ENCODE measurements at regions not wholly inside any gene's neighbourhood (a gene's known extent, or its start where the extent isn't known, plus 50 kb on each side); places are given as distances from the start of the nearest gene placed in this dataset.

DNA sequence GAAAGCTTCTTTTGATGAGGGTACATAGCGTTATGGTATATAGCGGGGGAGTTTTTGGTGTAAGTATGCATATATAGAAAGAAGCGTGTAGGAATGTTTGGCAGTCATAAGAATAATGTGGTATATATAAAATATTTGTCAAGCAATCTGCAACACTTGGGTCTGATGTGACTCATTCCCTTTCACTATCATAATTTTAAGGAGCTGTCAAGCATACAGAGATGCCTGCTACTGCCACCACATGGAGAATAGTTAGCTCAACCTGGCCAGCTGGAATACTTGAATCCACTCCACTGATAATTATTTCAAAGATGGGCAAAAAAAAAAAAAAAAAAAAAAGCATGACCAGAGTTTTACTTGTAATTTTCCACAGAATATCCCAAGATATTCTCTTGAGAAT, 559.8 kb upstream of the REG3G start:
- H3K27ac Mint-ChIP-seq = no peak overlapping the region
- peaks cover 26% of the 10 kb centered on the region for H3K9me3 Mint-ChIP-seq
- peaks cover 3% of the 10 kb centered on the region; the same call in 1 of the 2 replicates for H3K36me3 Mint-ChIP-seq (ENCODE audit: low read depth)
- H3K4me3 Mint-ChIP-seq = no peak overlapping the region
- no peaks in the 10 kb centered on the region for H3K4me1 Mint-ChIP-seq (ENCODE audit: low read depth)
- no peak for DNase-seq
- no peaks in the 10 kb centered on the region for H3K27me3 Mint-ChIP-seq (ENCODE audit: insufficient read depth)
- TF ChIP-seq, protein P1, sequence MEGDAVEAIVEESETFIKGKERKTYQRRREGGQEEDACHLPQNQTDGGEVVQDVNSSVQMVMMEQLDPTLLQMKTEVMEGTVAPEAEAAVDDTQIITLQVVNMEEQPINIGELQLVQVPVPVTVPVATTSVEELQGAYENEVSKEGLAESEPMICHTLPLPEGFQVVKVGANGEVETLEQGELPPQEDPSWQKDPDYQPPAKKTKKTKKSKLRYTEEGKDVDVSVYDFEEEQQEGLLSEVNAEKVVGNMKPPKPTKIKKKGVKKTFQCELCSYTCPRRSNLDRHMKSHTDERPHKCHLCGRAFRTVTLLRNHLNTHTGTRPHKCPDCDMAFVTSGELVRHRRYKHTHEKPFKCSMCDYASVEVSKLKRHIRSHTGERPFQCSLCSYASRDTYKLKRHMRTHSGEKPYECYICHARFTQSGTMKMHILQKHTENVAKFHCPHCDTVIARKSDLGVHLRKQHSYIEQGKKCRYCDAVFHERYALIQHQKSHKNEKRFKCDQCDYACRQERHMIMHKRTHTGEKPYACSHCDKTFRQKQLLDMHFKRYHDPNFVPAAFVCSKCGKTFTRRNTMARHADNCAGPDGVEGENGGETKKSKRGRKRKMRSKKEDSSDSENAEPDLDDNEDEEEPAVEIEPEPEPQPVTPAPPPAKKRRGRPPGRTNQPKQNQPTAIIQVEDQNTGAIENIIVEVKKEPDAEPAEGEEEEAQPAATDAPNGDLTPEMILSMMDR (IDR thresholded peaks at IDR 0.05) = no peak

DNA sequence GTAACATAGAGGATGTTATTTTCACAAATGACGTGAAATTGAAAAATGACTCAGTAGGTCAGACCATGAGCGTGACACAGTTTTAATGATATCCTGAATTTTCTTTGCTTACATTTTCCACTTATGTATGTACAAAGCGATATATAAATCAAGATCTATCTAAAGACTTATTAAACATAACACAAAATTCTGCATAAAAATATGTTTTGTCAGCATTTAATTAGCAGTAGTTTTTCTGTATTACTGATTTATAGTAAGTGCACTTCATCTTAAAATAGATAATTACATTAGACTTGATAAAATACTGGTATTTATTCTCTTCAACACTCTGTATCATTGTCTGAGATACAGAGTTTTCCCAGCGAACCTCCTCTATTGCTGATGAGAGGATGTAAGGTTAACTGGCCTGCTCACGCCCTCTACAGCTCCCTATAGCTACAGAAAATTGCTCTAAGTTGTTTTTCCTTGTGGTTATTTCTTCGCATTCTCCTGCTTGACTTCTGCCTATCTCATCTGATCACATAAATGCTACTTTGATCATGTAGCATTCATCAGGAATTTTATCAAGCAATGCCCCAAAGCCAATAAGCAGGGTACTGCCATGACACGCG, 548.8 kb upstream of the REG3G start:
- TF ChIP-seq, protein P1 (IDR thresholded peaks at IDR 0.05) = no peak
- DNase-seq = no peak
- H3K4me3 Mint-ChIP-seq = no peak overlapping the region
- peaks cover 8% of the 10 kb centered on the region for H3K9me3 Mint-ChIP-seq
- no peaks in the 10 kb centered on the region for H3K27me3 Mint-ChIP-seq (ENCODE audit: insufficient read depth)
- no peak overlapping the region for H3K27ac Mint-ChIP-seq
- no peaks in the 10 kb centered on the region for H3K4me1 Mint-ChIP-seq (ENCODE audit: low read depth)
- H3K36me3 Mint-ChIP-seq (ENCODE audit: low read depth) = no peaks in the 10 kb centered on the region

DNA sequence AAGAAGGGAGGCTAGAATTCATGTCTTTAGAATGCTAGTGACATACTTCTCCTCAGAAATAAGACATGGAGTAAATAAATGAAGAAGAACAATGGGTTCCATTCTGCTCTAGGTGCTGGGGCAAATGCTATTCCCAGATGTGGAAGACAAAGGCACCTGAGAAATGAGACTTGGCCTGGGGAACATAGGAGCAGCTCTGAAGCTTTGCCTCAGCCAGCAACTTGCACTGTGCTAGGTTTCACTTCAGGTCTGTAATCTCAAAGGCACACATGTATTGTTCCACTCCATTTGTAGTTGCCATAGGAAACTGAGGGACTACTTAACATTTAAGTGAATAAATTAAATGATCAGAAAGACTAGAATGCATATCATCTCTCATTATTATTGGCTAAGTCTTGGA, 538.9 kb upstream of the REG3G start:
- DNase-seq = no peak
- Mint-ChIP-seq H3K27me3 (ENCODE audit: insufficient read depth) (no peaks in the 10 kb centered on the region), H3K27ac (no peak overlapping the region)

DNA sequence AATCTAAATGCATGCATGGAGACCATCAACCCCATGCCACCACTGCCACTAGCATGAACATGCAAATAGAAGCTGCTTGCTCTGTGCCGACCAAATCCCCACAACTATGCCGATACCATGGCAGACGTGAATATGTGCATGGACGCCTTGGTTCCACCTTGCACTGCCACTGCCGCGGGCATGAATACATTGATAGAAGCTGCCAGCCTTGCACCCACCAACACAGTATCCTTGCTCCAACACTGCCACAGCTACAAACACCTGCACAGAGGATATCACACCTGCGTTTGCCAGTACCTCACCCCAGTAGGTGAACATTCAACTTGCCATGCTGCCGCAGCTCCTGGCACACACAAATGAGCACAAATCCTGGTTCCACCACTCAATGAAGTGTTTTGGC, 527.4 kb upstream of the REG3G start:
- Mint-ChIP-seq H3K36me3 (ENCODE audit: low read depth) (no peaks in the 10 kb centered on the region), H3K4me1 (ENCODE audit: low read depth) (no peaks in the 10 kb centered on the region), H3K4me3 (no peak overlapping the region), H3K27me3 (ENCODE audit: insufficient read depth) (no peaks in the 10 kb centered on the region), H3K27ac (no peak overlapping the region), H3K9me3 (peaks cover 66% of the 10 kb centered on the region)
- TF ChIP-seq, protein P1 (IDR thresholded peaks at IDR 0.05) = no peak
- DNase-seq = no peak

More for the DNA sequence above, 538.9 kb upstream of the REG3G start:
- TF ChIP-seq, protein P1 (IDR thresholded peaks at IDR 0.05) = no peak
- no peaks in the 10 kb centered on the region for H3K4me1 Mint-ChIP-seq (ENCODE audit: low read depth)
- H3K36me3 Mint-ChIP-seq (ENCODE audit: low read depth) = no peaks in the 10 kb centered on the region
- peaks cover 14% of the 10 kb centered on the region for H3K9me3 Mint-ChIP-seq
- H3K4me3 Mint-ChIP-seq = no peak overlapping the region

DNA sequence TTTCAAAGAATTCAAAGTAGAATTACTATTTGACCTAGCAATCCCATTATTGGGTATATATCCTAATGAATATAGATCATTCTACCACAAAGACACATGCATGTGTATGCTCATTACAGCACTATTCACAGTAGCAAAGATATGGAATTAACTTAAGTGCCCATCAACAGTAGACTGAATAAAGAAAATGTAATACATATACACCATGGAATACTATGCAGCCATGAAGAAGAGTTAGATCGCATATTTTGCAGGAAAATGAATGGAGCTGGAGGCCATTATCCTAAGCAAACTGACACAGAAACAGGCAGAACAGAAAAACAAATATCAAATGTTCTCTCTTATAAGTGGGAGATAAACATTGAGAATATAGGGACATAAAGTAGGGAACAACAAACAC, 519.2 kb upstream of the REG3G start:
- Mint-ChIP-seq H3K9me3 (peaks cover 53% of the 10 kb centered on the region), H3K36me3 (ENCODE audit: low read depth) (no peaks in the 10 kb centered on the region), H3K27me3 (ENCODE audit: insufficient read depth) (no peaks in the 10 kb centered on the region), H3K4me1 (ENCODE audit: low read depth) (no peaks in the 10 kb centered on the region), H3K27ac (no peak overlapping the region), H3K4me3 (no peak overlapping the region)
- DNase-seq = no peak
- TF ChIP-seq, protein P1 (IDR thresholded peaks at IDR 0.05) = no peak

DNA sequence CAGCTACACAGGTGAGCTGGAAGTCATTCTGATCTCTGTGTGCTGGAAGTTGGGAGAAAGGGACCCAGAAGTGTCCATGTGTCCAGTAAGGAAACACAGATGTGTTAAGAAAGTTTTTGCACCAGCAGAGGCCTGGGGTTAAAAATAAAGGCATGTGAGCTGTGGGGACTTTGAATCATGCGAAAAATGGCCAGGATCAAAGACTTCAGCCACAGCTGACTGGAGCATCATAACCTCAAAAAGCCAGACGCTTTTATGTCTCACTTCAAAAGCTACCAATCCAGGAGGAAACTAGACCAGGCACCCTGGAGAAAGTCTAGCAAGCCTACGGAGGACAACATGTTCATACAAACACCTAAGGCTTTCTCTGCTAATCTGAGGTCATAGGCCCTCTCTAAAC, 503.6 kb upstream of the REG3G start:
- peaks cover 29% of the 10 kb centered on the region for H3K9me3 Mint-ChIP-seq
- H3K4me3 Mint-ChIP-seq = no peak overlapping the region
- H3K36me3 Mint-ChIP-seq (ENCODE audit: low read depth) = no peaks in the 10 kb centered on the region
- H3K4me1 Mint-ChIP-seq (ENCODE audit: low read depth) = no peaks in the 10 kb centered on the region
- DNase-seq = no peak
- TF ChIP-seq, protein P1 (IDR thresholded peaks at IDR 0.05) = no peak
- H3K27ac Mint-ChIP-seq = no peak overlapping the region
- no peaks in the 10 kb centered on the region for H3K27me3 Mint-ChIP-seq (ENCODE audit: insufficient read depth)

Data from HFFc6 (cell line).